Thyroid gland (tissue), 4 donors: ENCODE measurements at regions not wholly inside any gene's neighbourhood (a gene's known extent, or its start where the extent isn't known, plus 50 kb on each side); places are given as distances from the start of the nearest gene placed in this dataset.
"Not testable (repeated sequence)": the region's sequence is repeated elsewhere in the genome, so short reads cannot be mapped to it uniquely, and the experiment has no call there.

Experiments
- DNase-seq, 2 donors: peaks; one replicate each; pipeline ENCODE4 v3.0.0-alpha.2; 2019
- H3K27ac ChIP-seq, 3 donors: fragments of 200-600 bp; sonication (generic); 1 replicate in 2 of 3; 2 replicates in 1 of 3; pipeline ENCODE4 v1.5.1; 2016 to 2019; ENCODE audit warnings: mild to moderate bottlenecking in 1 of 3, moderate library complexity in 1 of 3
- H3K27me3 ChIP-seq: fragments of 200-600 bp; sonication (generic); one replicate; pipeline ENCODE4 v1.5.1; 2019
- H3K36me3 ChIP-seq, 2 donors: fragments of 200-600 bp; sonication (generic); one replicate each; pipeline ENCODE4 v1.5.1; 2016 to 2019
- H3K4me1 ChIP-seq, 2 donors: fragments of 200-600 bp; sonication (generic); one replicate each; pipeline ENCODE4 v1.5.1; 2017 to 2019
- H3K4me3 ChIP-seq, 3 donors: fragments of 200-600 bp; sonication (generic); replicated peaks in 1 of 3; 1 replicate in 2 of 3; 2 replicates in 1 of 3; pipeline ENCODE4 v1.5.1; 2016; ENCODE audit warnings: mild to moderate bottlenecking in 1 of 3
- H3K9me3 ChIP-seq: fragments of 200-600 bp; sonication (generic); one replicate; pipeline ENCODE4 v1.5.1; 2017
- WGBS, 2 donors: methylation state at CpG; one replicate each; pipeline ENCODE4 v1.1.5; 2017; 5-methylcytosine and 5-hydroxymethylcytosine counted together
- intact Hi-C: fragments of 100-400 bp; cut with DNase I; formaldehyde crosslinking; loops from one replicate; pipeline ENCODE4 v1.15.1; 2023

GRCh38 chr1:234796438-234796792 lies 186.4 kb upstream of the IRF2BP2 start:
- H3K27me3 ChIP-seq, H3K27ac ChIP-seq, H3K4me3 ChIP-seq, DNase-seq, H3K4me1 ChIP-seq, intact Hi-C loops, H3K9me3 ChIP-seq, H3K36me3 ChIP-seq: not testable (repeated sequence)
- 86 to 88% methylated on average over 2 of the region's 2 CpGs for WGBS, 2 donors

DNA sequence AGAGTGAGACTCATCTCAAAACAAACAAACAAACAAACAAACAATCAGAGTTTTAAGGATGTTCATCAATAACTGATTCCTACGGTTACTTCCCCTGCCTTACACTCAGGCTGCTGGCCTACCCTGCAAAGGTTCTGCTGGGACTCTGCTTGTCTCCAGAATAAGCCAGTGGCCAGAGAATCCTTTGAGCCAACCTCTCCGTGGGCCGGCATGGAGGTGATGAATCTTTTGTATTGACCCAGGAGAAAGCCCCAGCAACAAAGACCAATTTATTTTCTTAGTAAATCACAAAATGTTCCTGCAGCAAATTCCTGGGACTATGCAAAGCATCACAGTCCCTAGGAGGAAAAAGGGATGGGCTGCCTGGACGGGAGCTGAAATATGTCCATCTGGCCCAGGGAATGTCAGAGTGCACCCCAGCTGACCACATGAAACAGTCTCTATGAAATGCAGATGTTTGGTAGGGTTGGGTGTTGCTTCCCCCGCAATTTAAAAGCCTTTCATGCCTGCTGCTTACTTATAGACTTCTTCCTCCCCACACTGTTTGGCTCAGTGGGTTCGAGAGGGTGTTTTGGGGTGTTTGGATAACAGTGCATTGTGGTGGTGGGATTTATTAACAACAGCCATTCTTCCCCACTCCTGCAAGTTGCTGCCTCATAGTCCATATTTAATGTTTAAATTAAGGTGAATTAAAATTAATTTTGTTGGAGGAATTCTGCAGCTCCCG lies 185.9 kb upstream of the IRF2BP2 start:
- H3K27me3 ChIP-seq, H3K9me3 ChIP-seq, intact Hi-C loops, DNase-seq, H3K4me3 ChIP-seq, H3K27ac ChIP-seq, H3K4me1 ChIP-seq, H3K36me3 ChIP-seq: not testable (repeated sequence)
- 76 to 89% methylated on average over 7 of the region's 7 CpGs for WGBS, 2 donors

DNA sequence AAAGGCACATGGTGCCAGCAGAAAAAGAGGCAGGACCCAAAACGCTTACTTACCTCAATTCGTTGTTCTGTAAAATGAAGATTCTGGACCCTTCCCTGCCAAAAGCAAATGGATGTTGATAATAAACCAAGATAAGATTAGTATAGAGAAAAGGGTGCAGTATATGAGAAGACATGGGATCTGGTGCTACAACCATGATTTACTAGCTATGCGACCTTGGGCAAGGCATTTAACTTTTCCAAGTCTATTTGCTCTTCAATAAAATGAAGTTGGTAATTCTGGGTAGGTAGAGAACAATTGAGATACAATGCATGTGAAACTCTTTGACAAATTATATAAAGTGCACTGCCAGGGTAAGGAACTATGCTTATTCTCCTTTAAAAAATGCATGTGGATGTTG lies 185.0 kb upstream of the IRF2BP2 start:
- H3K4me1 ChIP-seq, H3K36me3 ChIP-seq, H3K9me3 ChIP-seq, H3K27me3 ChIP-seq, H3K27ac ChIP-seq, DNase-seq, intact Hi-C loops, H3K4me3 ChIP-seq: not testable (repeated sequence)
- 92 to 93% methylated on average over 3 of the region's 3 CpGs for WGBS, 2 donors

DNA sequence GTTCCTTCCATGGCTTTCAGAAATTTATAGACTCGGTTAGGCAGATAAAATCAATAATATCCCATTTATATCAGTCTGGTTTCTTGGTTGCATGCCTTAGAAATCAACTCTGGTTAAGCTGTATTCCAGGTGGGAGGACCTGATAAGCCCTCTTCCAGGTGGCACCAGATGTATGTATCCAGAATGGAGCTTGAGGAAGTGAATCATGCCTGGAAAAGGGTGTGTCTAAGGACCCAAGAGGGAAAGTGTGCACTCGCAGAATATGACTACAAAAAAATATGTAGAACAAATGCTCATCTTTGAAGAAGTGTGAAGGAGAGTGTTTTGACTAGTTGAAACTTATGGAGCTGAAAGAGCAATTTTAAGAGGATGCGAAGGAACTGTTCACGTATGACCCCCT lies 184.5 kb upstream of the IRF2BP2 start:
- H3K9me3 ChIP-seq, H3K36me3 ChIP-seq, H3K4me3 ChIP-seq, H3K4me1 ChIP-seq, intact Hi-C loops, H3K27me3 ChIP-seq, DNase-seq, H3K27ac ChIP-seq: not testable (repeated sequence)
- WGBS, 2 donors: 87 to 91% methylated on average over 2 to 4 of the region's 4 CpGs

DNA sequence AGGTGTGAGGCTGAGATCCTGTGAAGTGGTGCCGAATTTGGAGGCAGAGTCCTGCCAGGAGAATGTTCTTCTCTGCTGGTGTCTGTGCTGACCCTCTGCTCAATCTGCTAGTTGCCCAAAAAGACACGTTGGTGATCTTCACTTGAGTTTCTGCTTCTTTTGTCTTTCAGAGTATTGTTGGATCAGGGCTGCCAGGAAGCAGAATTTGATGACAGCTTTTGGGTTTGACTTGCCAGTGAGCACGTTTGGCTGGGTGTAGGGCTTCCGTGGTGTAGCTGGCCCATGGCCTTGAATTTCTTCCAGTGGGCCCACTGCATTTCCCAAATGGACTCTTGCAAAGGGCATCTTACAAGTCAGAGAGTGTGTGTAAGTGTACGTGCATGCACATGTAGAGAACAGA lies 183.9 kb upstream of the IRF2BP2 start:
- H3K4me3 ChIP-seq, H3K27ac ChIP-seq, DNase-seq, intact Hi-C loops, H3K36me3 ChIP-seq, H3K9me3 ChIP-seq, H3K4me1 ChIP-seq, H3K27me3 ChIP-seq: not testable (repeated sequence)
- 83 to 100% methylated on average over 1 of the region's 5 CpGs for WGBS, 2 donors

GRCh38 chr1:234792221-234792864 lies 182.4 kb upstream of the IRF2BP2 start:
- H3K27me3 ChIP-seq, intact Hi-C loops, H3K9me3 ChIP-seq, H3K4me1 ChIP-seq, H3K36me3 ChIP-seq, H3K27ac ChIP-seq, H3K4me3 ChIP-seq, DNase-seq: not testable (repeated sequence)
- 86 to 91% methylated on average over 2 to 3 of the region's 4 CpGs for WGBS, 2 donors

DNA sequence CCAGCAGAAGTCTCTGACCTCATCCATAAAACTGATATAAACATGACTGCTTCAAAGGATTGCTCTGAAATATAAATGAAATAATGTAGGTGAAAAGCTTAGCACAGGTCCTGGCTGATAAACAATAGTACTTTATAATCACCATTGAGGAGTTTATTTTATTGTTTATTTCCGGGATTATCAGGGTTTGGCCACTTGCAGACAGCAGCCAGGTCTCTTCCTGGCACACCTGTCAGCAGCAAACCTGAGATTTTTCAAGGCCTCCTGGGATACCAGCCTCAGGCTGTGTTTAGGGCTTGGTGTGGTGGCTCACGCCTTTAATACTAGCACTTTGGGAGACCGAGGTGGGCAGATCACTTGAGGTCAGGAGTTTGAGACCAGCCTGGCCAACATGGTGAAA lies 181.6 kb upstream of the IRF2BP2 start:
- H3K4me3 ChIP-seq, intact Hi-C loops, H3K27ac ChIP-seq, H3K4me1 ChIP-seq, H3K27me3 ChIP-seq, H3K9me3 ChIP-seq, DNase-seq, H3K36me3 ChIP-seq: not testable (repeated sequence)
- 93% methylated on average over 1 of the region's 3 CpGs; no CpG with 5 or more reads in 1 of the 2 donors for WGBS, 2 donors

DNA sequence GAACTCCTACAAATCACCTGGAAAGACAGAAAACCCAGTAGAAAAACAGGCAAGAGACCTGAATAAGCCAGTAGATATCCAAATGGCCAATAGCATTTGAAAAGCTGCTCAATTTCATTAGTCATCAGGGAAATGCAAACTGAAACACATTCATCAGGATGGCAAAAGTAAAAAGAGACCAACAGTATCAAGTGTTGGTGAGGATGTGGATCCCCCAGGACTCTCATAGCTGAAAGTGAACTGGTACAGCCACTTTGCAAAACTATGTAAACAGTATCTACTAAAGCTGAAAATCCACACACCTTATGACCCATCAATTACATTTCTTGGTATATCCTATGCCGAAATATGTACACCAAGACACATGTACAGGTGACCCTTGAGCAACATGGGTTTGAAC lies 180.4 kb upstream of the IRF2BP2 start:
- DNase-seq, H3K9me3 ChIP-seq, H3K4me3 ChIP-seq, H3K36me3 ChIP-seq, H3K4me1 ChIP-seq, H3K27ac ChIP-seq, H3K27me3 ChIP-seq, intact Hi-C loops: not testable (repeated sequence)
- WGBS, 2 donors: 100% methylated on average over 1 of the region's 1 CpG; no CpG with 5 or more reads in 1 of the 2 donors

DNA sequence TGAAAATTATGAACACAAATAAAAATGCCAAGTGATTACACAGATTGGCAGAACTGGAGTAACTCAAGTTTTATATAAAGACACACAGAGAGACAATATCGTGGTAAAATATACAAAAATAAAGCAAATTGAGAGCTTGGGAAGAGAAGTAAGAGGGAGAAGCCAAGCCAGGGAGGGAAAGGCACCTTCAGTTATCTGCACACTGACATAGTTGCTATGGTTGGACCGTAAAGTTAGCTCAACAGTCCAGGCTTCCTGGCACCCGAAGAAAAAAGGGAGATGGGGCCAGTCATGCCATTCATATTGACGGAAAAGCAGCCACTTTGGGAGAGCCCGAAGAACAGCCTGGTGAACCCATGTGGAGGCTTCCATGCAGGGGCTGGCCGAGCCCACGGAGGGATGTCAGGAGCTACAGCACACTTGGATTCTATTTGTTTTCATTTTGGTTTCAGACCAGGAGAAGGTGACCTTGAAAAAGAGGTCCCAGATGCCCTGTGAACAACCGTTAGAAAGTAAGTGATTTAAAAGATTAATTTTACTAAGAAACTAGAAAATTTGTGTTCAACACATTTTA lies 177.1 kb upstream of the IRF2BP2 start:
- WGBS, 2 donors: 83 to 92% methylated on average over 8 of the region's 8 CpGs
- intact Hi-C loops, H3K9me3 ChIP-seq, H3K4me3 ChIP-seq, H3K27ac ChIP-seq, DNase-seq, H3K4me1 ChIP-seq, H3K36me3 ChIP-seq, H3K27me3 ChIP-seq: not testable (repeated sequence)

- intact Hi-C loops, DNase-seq: not testable (repeated sequence)
Measured at GRCh38 chr1:234785922-234786321, 175.9 kb upstream of the IRF2BP2 start.

GRCh38 chr1:234785471-234785919 lies 175.5 kb upstream of the IRF2BP2 start:
- 90 to 98% methylated on average over 9 of the region's 9 CpGs for WGBS, 2 donors
- DNase-seq, H3K9me3 ChIP-seq, H3K4me3 ChIP-seq, intact Hi-C loops, H3K27ac ChIP-seq, H3K36me3 ChIP-seq, H3K27me3 ChIP-seq, H3K4me1 ChIP-seq: not testable (repeated sequence)

More at GRCh38 chr1:234785922-234786321, 175.9 kb upstream of the IRF2BP2 start:
- not testable (repeated sequence) for H3K36me3 ChIP-seq, H3K4me3 ChIP-seq, H3K27ac ChIP-seq, H3K4me1 ChIP-seq, H3K27me3 ChIP-seq, H3K9me3 ChIP-seq
- 92 to 93% methylated on average over 1 to 4 of the region's 8 CpGs for WGBS, 2 donors

DNA sequence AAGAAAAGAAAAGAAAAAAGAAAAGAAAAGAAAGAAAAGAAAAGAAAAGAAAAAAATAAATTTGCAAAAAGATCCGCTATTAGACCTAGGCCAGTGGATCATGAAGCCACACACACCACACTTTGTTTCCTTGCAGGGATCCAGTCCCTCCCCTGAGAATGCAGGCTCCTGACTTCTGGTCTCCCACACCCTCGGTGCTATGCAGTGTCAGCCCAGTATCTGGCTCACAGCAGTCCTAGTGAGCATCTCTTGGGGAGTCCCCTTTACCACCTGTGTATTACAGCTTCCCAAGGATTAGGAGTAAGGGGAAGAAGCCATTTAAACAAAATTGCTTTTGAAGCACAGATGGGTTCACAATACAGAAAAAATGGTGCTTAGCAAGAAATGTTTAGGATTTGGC lies 174.1 kb upstream of the IRF2BP2 start:
- H3K4me3 ChIP-seq, H3K9me3 ChIP-seq, H3K36me3 ChIP-seq, H3K4me1 ChIP-seq, DNase-seq, H3K27ac ChIP-seq, H3K27me3 ChIP-seq, intact Hi-C loops: not testable (repeated sequence)
- WGBS, 2 donors: 84 to 93% methylated on average over 2 of the region's 2 CpGs
